H9 (cell line): ENCODE measurements at regions not wholly inside any gene's neighbourhood (a gene's known extent, or its start where the extent isn't known, plus 50 kb on each side); places are given as distances from the start of the nearest gene placed in this dataset.
A peak's percentile ranks its signal among the peaks of the same experiment; 100 is the strongest.

Source experiments
- DNase-seq: peaks from one replicate; pipeline ENCODE4 v3.0.0-alpha.2; 2017
- H2AFZ ChIP-seq: one replicate; pipeline ENCODE4 v1.6.1; 2013; ENCODE audit warnings: mild to moderate bottlenecking, low read length, control low read depth, moderate library complexity
- H2AK5ac ChIP-seq: 2 replicates; pipeline ENCODE4 v1.6.1; 2013; ENCODE audit warnings: low read length, control low read depth, mixed read lengths; ENCODE audit not compliant: insufficient read length
- H2BK120ac ChIP-seq: one replicate; pipeline ENCODE4 v1.6.1; 2013; ENCODE audit warnings: low read depth, mild to moderate bottlenecking, low read length, control low read depth, inconsistent platforms; ENCODE audit not compliant: poor library complexity, severe bottlenecking
- H2BK12ac ChIP-seq: 2 replicates; pipeline ENCODE4 v1.6.1; 2013; ENCODE audit warnings: low read length, control low read depth, mixed read lengths, low read depth; ENCODE audit not compliant: insufficient read length
- H2BK15ac ChIP-seq: 2 replicates; pipeline ENCODE4 v1.6.1; 2013; ENCODE audit warnings: low read depth, low read length, control low read depth
- H2BK20ac ChIP-seq: one replicate; pipeline ENCODE4 v1.6.1; 2013; ENCODE audit warnings: low read depth, mild to moderate bottlenecking, low read length, control low read depth, inconsistent platforms; ENCODE audit not compliant: poor library complexity, severe bottlenecking
- H2BK5ac ChIP-seq: 2 replicates; pipeline ENCODE4 v1.6.1; 2013; ENCODE audit warnings: low read length, control low read depth, mixed read lengths; ENCODE audit not compliant: insufficient read length
- H3K14ac ChIP-seq: 2 replicates; pipeline ENCODE4 v1.6.1; 2013; ENCODE audit warnings: low read length, control low read depth; ENCODE audit not compliant: insufficient read depth
- H3K18ac ChIP-seq: 2 replicates; pipeline ENCODE4 v1.6.1; 2013; ENCODE audit warnings: low read depth, mild to moderate bottlenecking, mixed read lengths, low read length, control low read depth; ENCODE audit not compliant: insufficient read length
- H3K23ac ChIP-seq: 2 replicates; pipeline ENCODE4 v1.6.1; 2013; ENCODE audit warnings: low read length, control low read depth, mixed read lengths, low read depth; ENCODE audit not compliant: insufficient read length
- H3K23me2 ChIP-seq: 2 replicates; pipeline ENCODE4 v1.6.1; 2013; ENCODE audit warnings: low read depth, mild to moderate bottlenecking, mixed read lengths, low read length, control low read depth; ENCODE audit not compliant: insufficient read length, poor library complexity, severe bottlenecking
- H3K27ac ChIP-seq: 2 replicates; pipeline ENCODE4 v1.5.1; 2013; ENCODE audit warnings: low read length, control low read depth, mixed read lengths, low read depth; ENCODE audit not compliant: insufficient read length
- H3K27me3 ChIP-seq: 2 replicates; pipeline ENCODE4 v1.6.1; 2013; ENCODE audit warnings: low read length, control low read depth, inconsistent platforms; ENCODE audit not compliant: insufficient read depth
- H3K4ac ChIP-seq: 2 replicates; pipeline ENCODE4 v1.6.1; 2013; ENCODE audit warnings: low read depth, mild to moderate bottlenecking, control low read depth, inconsistent platforms, low read length, moderate library complexity
- H3K4me1 ChIP-seq: 2 replicates; pipeline ENCODE4 v1.6.1; 2013; ENCODE audit warnings: low read length, control low read depth, inconsistent platforms; ENCODE audit not compliant: insufficient read depth
- H3K4me2 ChIP-seq: 2 replicates; pipeline ENCODE4 v1.6.1; 2013; ENCODE audit warnings: low read length, control low read depth, mixed read lengths; ENCODE audit not compliant: insufficient read length, insufficient read depth
- H3K56ac ChIP-seq: 2 replicates; pipeline ENCODE4 v1.6.1; 2013; ENCODE audit warnings: low read depth, mild to moderate bottlenecking, mixed read lengths, low read length, control low read depth; ENCODE audit not compliant: insufficient read length
- H3K79me1 ChIP-seq: 2 replicates; pipeline ENCODE4 v1.6.1; 2013; ENCODE audit warnings: low read depth, mild to moderate bottlenecking, moderate library complexity, low read length, control low read depth, inconsistent platforms; ENCODE audit not compliant: insufficient read depth, poor library complexity, severe bottlenecking
- H3K79me2 ChIP-seq: 2 replicates; pipeline ENCODE4 v1.6.1; 2013; ENCODE audit warnings: low read length, control low read depth, inconsistent platforms; ENCODE audit not compliant: insufficient read depth
- H3K9ac ChIP-seq: 2 replicates; pipeline ENCODE4 v1.6.1; 2013; ENCODE audit warnings: low read length, control low read depth, mixed read lengths; ENCODE audit not compliant: insufficient read length; ENCODE audit errors: extremely low read depth
- H3K9me3 ChIP-seq: one replicate; pipeline ENCODE4 v1.6.1; 2013; ENCODE audit warnings: low read depth, low read length, inconsistent platforms; ENCODE audit not compliant: control insufficient read depth
- H3T11ph ChIP-seq: one replicate; pipeline ENCODE4 v1.6.1; 2013; ENCODE audit warnings: mild to moderate bottlenecking, low read length, control low read depth, inconsistent platforms
- H4K20me1 ChIP-seq: one replicate; pipeline ENCODE4 v1.6.1; 2013; ENCODE audit not compliant: control insufficient read depth, insufficient read length, insufficient read depth
- H4K5ac ChIP-seq: 2 replicates; pipeline ENCODE4 v1.6.1; 2013; ENCODE audit warnings: low read depth, mild to moderate bottlenecking, mixed read lengths, low read length, control low read depth; ENCODE audit not compliant: insufficient read length
- H4K8ac ChIP-seq: replicated peaks from 2 replicates; pipeline ENCODE4 v1.6.1; 2013; ENCODE audit warnings: low read length, control low read depth, mixed read lengths, low read depth; ENCODE audit not compliant: insufficient read length
- H4K91ac ChIP-seq: 2 replicates; pipeline ENCODE4 v1.6.1; 2013; ENCODE audit warnings: low read depth, mild to moderate bottlenecking, moderate library complexity, mixed read lengths, low read length, control low read depth; ENCODE audit not compliant: insufficient read length
- H3K27ac Mint-ChIP-seq, 3 experiments: 2 replicates in 2 of 3; 3 replicates in 1 of 3; pipeline ENCODE4 v1.8.0; 2020 to 2021; ENCODE audit warnings: mixed read lengths in 3 of 3, mild to moderate bottlenecking in 1 of 3, moderate library complexity in 1 of 3
- H3K27me3 Mint-ChIP-seq: 2 replicates; pipeline ENCODE4 v1.8.0; 2021; ENCODE audit warnings: low read depth, mild to moderate bottlenecking, moderate library complexity, mixed read lengths
- H3K36me3 Mint-ChIP-seq, 3 experiments: 2 replicates in 2 of 3; 3 replicates in 1 of 3; pipeline ENCODE4 v1.8.0; 2020 to 2021; ENCODE audit warnings: low read depth in 3 of 3, mixed read lengths in 3 of 3; ENCODE audit not compliant: insufficient read depth in 1 of 3
- H3K4me1 Mint-ChIP-seq, 2 experiments: 2 replicates each; pipeline ENCODE4 v1.8.0; 2020; ENCODE audit warnings: mixed read lengths in 2 of 2
- H3K4me3 Mint-ChIP-seq, 2 experiments: 2 replicates in 1 of 2; 3 replicates in 1 of 2; pipeline ENCODE4 v1.8.0; 2020 to 2021; ENCODE audit warnings: mild to moderate bottlenecking in 2 of 2, mixed read lengths in 2 of 2, moderate library complexity in 1 of 2
- H3K9me3 Mint-ChIP-seq, 2 experiments: 2 replicates in 1 of 2; 3 replicates in 1 of 2; pipeline ENCODE4 v1.8.0; 2020; ENCODE audit warnings: mild to moderate bottlenecking in 2 of 2, mixed read lengths in 2 of 2, moderate library complexity in 1 of 2
- WGBS: extraction: QIAGEN DNeasy Blood & Tissue Kit; methylation state at CpG from one replicate; pipeline ENCODE4 v1.1.7; 2013; ENCODE audit warnings: missing lambda C conversion rate, low lambda C conversion rate, mixed read lengths; ENCODE audit not compliant: insufficient read length; ENCODE audit errors: extremely low coverage; 5-methylcytosine and 5-hydroxymethylcytosine counted together
- TF ChIP-seq, protein P1 (sequence below): fragments of 200-600 bp; sonication (generic); conservative IDR thresholded peaks from 3 replicates; pipeline ENCODE4 v1.8.0; 2021; ENCODE audit warnings: antibody characterized with exemption, mild to moderate bottlenecking

DNA sequence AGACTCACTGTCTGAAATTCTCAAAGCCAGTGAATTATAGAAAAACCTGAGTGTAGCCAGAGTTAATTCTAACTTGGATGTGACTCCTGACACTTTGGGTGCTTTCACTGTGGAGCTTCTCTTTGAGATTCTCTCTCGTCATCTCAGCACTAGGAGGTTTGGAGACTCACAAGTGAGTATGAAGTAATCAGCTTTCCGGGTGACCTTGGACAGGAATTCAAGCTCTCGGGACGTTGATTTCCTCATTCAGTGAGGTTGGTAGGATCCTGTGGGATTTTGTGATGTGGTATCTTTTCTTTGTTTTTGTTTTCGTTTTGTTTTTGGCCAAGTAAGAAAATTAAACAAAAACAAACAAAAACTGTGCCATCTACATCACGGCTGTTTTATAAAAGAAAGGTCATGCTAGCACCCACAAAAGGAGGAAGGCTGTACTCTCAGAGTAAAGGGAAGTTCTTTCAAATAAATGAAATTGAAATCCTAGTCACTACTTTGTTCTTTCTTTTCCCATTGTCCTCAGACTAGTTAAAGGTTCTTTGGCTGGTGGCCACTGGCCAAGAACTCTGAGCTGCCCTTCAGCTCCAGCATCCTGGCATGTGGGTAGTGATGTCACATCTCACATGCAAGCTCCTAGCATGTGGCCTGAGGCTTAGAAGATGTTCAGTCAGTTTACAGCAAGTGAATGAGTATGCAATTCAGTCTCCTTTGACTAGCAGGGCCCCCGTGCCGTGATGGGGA lies 263.3 kb upstream of the TPM1 start:
- H3K9me3 ChIP-seq: no peaks in the 10 kb centered on the region
- H3K4ac ChIP-seq: no peak overlapping the region
- no peak overlapping the region for H4K8ac ChIP-seq
- no peak overlapping the region for H4K5ac ChIP-seq
- TF ChIP-seq, protein P1, sequence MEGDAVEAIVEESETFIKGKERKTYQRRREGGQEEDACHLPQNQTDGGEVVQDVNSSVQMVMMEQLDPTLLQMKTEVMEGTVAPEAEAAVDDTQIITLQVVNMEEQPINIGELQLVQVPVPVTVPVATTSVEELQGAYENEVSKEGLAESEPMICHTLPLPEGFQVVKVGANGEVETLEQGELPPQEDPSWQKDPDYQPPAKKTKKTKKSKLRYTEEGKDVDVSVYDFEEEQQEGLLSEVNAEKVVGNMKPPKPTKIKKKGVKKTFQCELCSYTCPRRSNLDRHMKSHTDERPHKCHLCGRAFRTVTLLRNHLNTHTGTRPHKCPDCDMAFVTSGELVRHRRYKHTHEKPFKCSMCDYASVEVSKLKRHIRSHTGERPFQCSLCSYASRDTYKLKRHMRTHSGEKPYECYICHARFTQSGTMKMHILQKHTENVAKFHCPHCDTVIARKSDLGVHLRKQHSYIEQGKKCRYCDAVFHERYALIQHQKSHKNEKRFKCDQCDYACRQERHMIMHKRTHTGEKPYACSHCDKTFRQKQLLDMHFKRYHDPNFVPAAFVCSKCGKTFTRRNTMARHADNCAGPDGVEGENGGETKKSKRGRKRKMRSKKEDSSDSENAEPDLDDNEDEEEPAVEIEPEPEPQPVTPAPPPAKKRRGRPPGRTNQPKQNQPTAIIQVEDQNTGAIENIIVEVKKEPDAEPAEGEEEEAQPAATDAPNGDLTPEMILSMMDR: no peak
- no peak overlapping the region for H2BK12ac ChIP-seq
- no peak overlapping the region for H2BK120ac ChIP-seq
- H3K56ac ChIP-seq: no peak overlapping the region
- no peak overlapping the region for H3K23ac ChIP-seq
- H3K27me3 ChIP-seq: no peaks in the 10 kb centered on the region
- H3K27ac Mint-ChIP-seq: peak overlapping the region in 1 of 3 experiments; percentile 56; a peak in 1 of 7 replicates
- H3K9me3 Mint-ChIP-seq: no peaks in the 10 kb centered on the region
- H3K4me1 Mint-ChIP-seq: peaks cover 39 to 41% of the 10 kb centered on the region in 2 experiments
- no peak overlapping the region for H2BK5ac ChIP-seq
- H3K4me2 ChIP-seq: no peak overlapping the region
- H3K14ac ChIP-seq: no peak overlapping the region
- peaks cover 3% of the 10 kb centered on the region; the same call in 1 of the 2 replicates for H3K4me1 ChIP-seq
- no peak overlapping the region for H3K9ac ChIP-seq
- H4K91ac ChIP-seq: no peak overlapping the region
- no peak overlapping the region for H2BK15ac ChIP-seq
- H3K23me2 ChIP-seq: no peaks in the 10 kb centered on the region
- WGBS: no CpG with 5 or more reads among the region's 8 CpGs
- peaks cover 3 to 5% (median 4%) of the 10 kb centered on the region in 3 experiments; a peak in 3 of 7 replicates for H3K36me3 Mint-ChIP-seq
- H3K4me3 Mint-ChIP-seq: no peak overlapping the region
- H2AK5ac ChIP-seq: no peak overlapping the region
- no peaks in the 10 kb centered on the region for H4K20me1 ChIP-seq
- no peak overlapping the region for H2BK20ac ChIP-seq
- DNase-seq: no peak
- no peak overlapping the region for H3K27ac ChIP-seq
- no peaks in the 10 kb centered on the region for H3K79me1 ChIP-seq
- no peaks in the 10 kb centered on the region for H3K79me2 ChIP-seq
- no peaks in the 10 kb centered on the region for H3K27me3 Mint-ChIP-seq
- H3T11ph ChIP-seq: no peak overlapping the region
- H2AFZ ChIP-seq: no peak overlapping the region
- H3K18ac ChIP-seq: no peak overlapping the region
